ENCODE measurements at regions not wholly inside any gene's neighbourhood (a gene's known extent, or its start where the extent isn't known, plus 50 kb on each side); places are given as distances from the start of the nearest gene placed in this dataset.

- Histone ChIP-seq H3K79me1 (ENCODE audit: low read depth, low read length) (no peaks in the 10 kb centered on the region), H3K23me2 (ENCODE audit: low read depth, low read length) (no peaks in the 10 kb centered on the region), H3K4ac (replicated peaks; ENCODE audit: insufficient read length, low read depth, low read length) (no peak overlapping the region), H2BK5ac (ENCODE audit: low read depth, low read length) (no peak overlapping the region), H2AFZ (ENCODE audit: low read length) (no peak overlapping the region), H2BK12ac (ENCODE audit: low read depth, low read length) (no peak overlapping the region), H4K91ac (replicated peaks; ENCODE audit: insufficient read length, low read length) (no peak overlapping the region), H3K79me2 (ENCODE audit: control insufficient read depth in 1 of 2, insufficient read depth in 2 of 2, low read length in 2 of 2) (no peaks in the 10 kb centered on the region), H2BK15ac (ENCODE audit: low read length) (no peak overlapping the region), H2AK5ac (ENCODE audit: low read depth, low read length) (no peak overlapping the region), H2BK20ac (ENCODE audit: low read length) (no peak overlapping the region), H3K18ac (ENCODE audit: extremely low read depth, low read length) (no peak overlapping the region), H3K14ac (ENCODE audit: insufficient read length) (no peak overlapping the region), H3K36me3 (ENCODE audit: control insufficient read depth in 2 of 4, insufficient read depth in 4 of 4, low read length in 3 of 4) (no peaks in the 10 kb centered on the region), H4K8ac (ENCODE audit: extremely low read depth, insufficient read depth, low read length) (no peak overlapping the region), H3K27ac (ENCODE audit: low read depth, low read length) (no peak overlapping the region), H3K4me1 (replicated peaks in 1 of 4; ENCODE audit: control insufficient read depth in 3 of 4, insufficient read depth in 4 of 4, low read length in 3 of 4) (no peaks in the 10 kb centered on the region), H4K5ac (ENCODE audit: insufficient read length, low read depth, low read length) (no peak overlapping the region), H3K27me3 (replicated peaks in 1 of 4; ENCODE audit: control insufficient read depth in 3 of 4, extremely low read depth in 1 of 4, insufficient read depth in 3 of 4, low read length in 3 of 4) (no peaks in the 10 kb centered on the region), H4K20me1 (replicated peaks in 1 of 2; ENCODE audit: control insufficient read depth in 1 of 2, insufficient read depth in 2 of 2, low read length in 2 of 2) (no peaks in the 10 kb centered on the region), H3K4me3 (ENCODE audit: extremely low read depth in 1 of 4, insufficient read depth in 2 of 4, low read depth in 3 of 4, low read length in 4 of 4) (no peak overlapping the region), H2BK120ac (replicated peaks; ENCODE audit: low read depth, low read length) (no peak overlapping the region), H3K9ac (replicated peaks in 1 of 4; ENCODE audit: extremely low read depth in 1 of 4, low read depth in 3 of 4, low read length in 3 of 4) (no peak overlapping the region), H3K23ac (ENCODE audit: insufficient read length) (no peak overlapping the region), H3K9me3 (ENCODE audit: insufficient read depth in 2 of 2, low read depth in 1 of 2, low read length in 1 of 2) (no peaks in the 10 kb centered on the region), H3K4me2 (ENCODE audit: insufficient read depth in 1 of 2, low read depth in 2 of 2, low read length in 2 of 2) (no peak overlapping the region), H3K56ac (replicated peaks; ENCODE audit: insufficient read length, low read depth, low read length) (no peak overlapping the region)
- ChIA-PET POLR2A (ENCODE audit: partially characterized antibody) (no interaction called here), CTCF (ENCODE audit: partially characterized antibody) (interaction anchor here (1.0 kb wide), 1 partner anchor 437 kb away, joined by 4 read pairs; no protein-coding TSS in a partner anchor)
- DNase-seq (ENCODE audit: low read depth in 1 of 2, low spot score in 2 of 2) (no peak), FAIRE-seq (no peak)
- 94% methylated on average over 5 of the region's 5 CpGs; no CpG with 5 or more reads in 1 of the 2 experiments for WGBS, 2 experiments (ENCODE audit: extremely low coverage in 1 of 2, insufficient coverage in 1 of 2, insufficient read length in 1 of 2, insufficient replicate concordance in 2 of 2, low coverage in 1 of 2, low lambda C conversion rate in 2 of 2, missing lambda C conversion rate in 1 of 2)
- no peak for TF ChIP-seq SP4 (IDR thresholded peaks at IDR 0.05; ENCODE audit: low read length)
- TF ChIP-seq KDM1A (IDR thresholded peaks at IDR 0.05; ENCODE audit: borderline replicate concordance, low read length), result no peak
- no peak for TF ChIP-seq TCF12 (IDR thresholded peaks at IDR 0.05; ENCODE audit: low read depth, low read length)
These were observed 1526.9 kb downstream of the EFNB2 start for GRCh38 chr13:105008604-105009003.
